Cardiac fibroblast (primary cell): ENCODE measurements at regions not wholly inside any gene's neighbourhood (a gene's known extent, or its start where the extent isn't known, plus 50 kb on each side); places are given as distances from the start of the nearest gene placed in this dataset.

Source experiments
- DNase-seq, 2 donors: peaks; one replicate each; pipeline versions ENCODE4 v3.0.0 to v3.0.0-alpha.2; 2010; ENCODE audit warnings: low read depth in 2 of 2
- H3K4me3 ChIP-seq, 2 donors: replicated peaks in 1 of 2; 1 replicate in 1 of 2; 2 replicates in 1 of 2; pipeline ENCODE4 v1.5.1; 2011; ENCODE audit warnings: low read depth in 2 of 2, low read length in 2 of 2, mild to moderate bottlenecking in 2 of 2, moderate library complexity in 1 of 2
- CTCF ChIP-seq: IDR thresholded peaks from one replicate; pipeline ENCODE4 v1.5.1; 2011; ENCODE audit warnings: low read depth, mild to moderate bottlenecking, low read length, inconsistent platforms

DNA sequence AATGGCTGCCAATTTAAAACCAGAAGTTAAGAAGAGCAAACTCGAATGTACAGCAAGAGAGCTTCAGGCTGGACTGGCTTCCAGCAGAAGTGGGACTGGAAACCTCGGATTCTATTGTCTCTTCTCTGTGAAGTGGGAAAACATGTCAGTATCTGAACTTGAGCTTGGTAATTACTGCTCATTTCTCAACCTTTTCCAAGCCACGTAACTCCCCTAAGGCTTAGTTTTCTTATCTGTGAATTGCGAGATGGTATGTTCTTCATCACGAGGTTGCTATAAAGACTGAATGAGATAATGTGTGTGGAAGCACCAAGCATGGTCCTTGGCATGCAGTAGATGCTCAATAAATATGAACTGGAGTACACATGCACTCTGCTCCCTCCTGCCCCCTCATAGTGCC is 259.4 kb upstream of the SPRED2 start:
- TF ChIP-seq CTCF, result no peak
- no peak for DNase-seq
- no peak overlapping the region for H3K4me3 ChIP-seq

DNA sequence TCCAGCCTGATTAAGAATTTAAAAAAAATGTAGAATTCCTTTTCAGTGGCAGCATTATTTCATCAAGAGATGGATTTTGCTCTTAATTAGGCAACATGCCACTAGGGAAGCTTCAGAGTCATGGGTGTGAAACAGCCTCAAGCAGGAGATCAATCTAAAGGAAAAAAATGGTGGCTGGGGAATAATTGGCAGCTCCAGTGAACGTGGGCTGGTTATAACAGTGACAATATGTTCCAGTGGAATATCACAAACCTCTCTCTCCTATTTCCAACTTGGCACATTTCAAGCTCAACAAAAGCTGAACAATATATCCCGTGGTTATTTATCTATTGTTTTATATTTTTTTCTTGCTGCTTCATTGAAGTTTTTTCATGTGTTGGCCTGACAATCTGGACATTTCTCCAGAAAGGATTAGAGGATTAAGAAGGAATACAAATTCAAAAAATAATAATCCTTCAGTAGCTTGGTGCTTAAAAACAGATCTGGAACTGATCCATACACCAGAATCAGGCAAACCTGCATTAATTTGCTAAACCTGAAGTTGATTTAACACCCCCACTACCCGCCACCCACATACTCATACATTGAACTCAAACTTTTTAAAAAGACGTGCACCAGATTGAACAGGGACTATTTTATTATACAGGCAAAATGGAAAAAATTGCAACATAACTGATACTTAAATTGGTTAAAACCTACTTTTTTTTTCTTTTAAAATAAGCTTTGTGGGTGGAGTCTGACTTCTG is 255.9 kb upstream of the SPRED2 start:
- TF ChIP-seq CTCF, result no peak
- no peak overlapping the region for H3K4me3 ChIP-seq
- DNase-seq, result no peak

- H3K4me3 ChIP-seq, result no peak overlapping the region
- TF ChIP-seq CTCF, result no peak
- DNase-seq, result no peak
Observed at GRCh38 chr2:65687614-65688013, 255.2 kb upstream of the SPRED2 start.

DNA sequence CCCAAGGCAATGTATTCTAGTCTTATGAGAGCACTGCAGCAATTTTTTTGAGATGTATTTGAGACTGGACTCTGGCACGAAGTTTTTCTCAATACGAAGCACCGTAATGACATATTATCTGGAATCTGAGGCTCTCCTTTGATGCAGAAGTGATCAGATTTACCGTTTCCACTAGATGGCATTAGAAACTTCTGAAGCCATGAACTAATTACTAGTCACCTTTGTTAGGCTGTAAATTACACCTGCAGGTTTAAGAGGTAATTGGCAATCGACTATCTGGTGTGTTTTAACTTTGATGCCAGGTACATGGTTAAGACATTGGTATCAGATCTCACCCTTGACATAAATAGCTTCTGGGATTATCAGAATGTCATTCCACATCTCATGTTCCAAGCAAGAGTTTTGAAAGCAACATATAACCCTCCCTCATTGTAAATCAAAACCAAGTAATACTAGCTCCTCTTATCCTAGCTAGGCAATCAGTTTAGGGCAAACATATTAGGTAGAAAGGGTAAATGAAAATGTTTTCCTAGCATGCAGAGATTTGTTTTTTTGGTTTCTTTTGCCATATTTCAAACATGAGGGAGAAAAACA is 254.6 kb upstream of the SPRED2 start:
- no peak for DNase-seq

GRCh38 chr2:65681503-65681902 is 249.1 kb upstream of the SPRED2 start:
- H3K4me3 ChIP-seq, result no peak overlapping the region
- no peak for DNase-seq
- TF ChIP-seq CTCF, result no peak

More for the DNA sequence above, 254.6 kb upstream of the SPRED2 start:
- no peak for TF ChIP-seq CTCF
- H3K4me3 ChIP-seq, result no peak overlapping the region

GRCh38 chr2:65678779-65679391 is 246.5 kb upstream of the SPRED2 start:
- DNase-seq, result no peak
- no peak for TF ChIP-seq CTCF
- no peak overlapping the region for H3K4me3 ChIP-seq
